DMS153 treated with DMSO at 0.1 percent for 48 hours (cell line): ENCODE measurements at regions not wholly inside any gene's neighbourhood (a gene's known extent, or its start where the extent isn't known, plus 50 kb on each side); places are given as distances from the start of the nearest gene placed in this dataset.

Experiments used
- DNase-seq: peaks from one replicate; lab custom pipeline; 2025; ENCODE audit not compliant: unreplicated experiment; lab: John Stamatoyannopoulos, UW

DNA sequence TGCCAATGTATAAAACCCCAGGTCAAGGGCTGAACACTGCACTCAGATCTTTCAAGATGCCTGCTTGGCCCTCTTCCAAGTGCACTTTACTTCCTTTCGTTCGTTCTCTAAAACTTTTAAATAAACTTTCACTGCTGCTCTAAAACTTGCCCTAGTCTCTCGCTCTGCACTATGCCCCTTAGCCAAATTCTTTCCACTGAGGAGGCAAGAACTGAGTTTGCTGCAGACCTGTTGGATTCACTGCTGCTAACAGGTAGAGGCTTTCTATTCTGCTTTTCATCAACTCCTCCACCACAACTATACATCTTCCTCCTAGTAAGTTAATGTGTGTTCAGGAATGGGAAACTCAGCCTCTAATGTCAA lies 467.9 kb downstream of the MBD2 start:
- DNase-seq, result no peak

DNA sequence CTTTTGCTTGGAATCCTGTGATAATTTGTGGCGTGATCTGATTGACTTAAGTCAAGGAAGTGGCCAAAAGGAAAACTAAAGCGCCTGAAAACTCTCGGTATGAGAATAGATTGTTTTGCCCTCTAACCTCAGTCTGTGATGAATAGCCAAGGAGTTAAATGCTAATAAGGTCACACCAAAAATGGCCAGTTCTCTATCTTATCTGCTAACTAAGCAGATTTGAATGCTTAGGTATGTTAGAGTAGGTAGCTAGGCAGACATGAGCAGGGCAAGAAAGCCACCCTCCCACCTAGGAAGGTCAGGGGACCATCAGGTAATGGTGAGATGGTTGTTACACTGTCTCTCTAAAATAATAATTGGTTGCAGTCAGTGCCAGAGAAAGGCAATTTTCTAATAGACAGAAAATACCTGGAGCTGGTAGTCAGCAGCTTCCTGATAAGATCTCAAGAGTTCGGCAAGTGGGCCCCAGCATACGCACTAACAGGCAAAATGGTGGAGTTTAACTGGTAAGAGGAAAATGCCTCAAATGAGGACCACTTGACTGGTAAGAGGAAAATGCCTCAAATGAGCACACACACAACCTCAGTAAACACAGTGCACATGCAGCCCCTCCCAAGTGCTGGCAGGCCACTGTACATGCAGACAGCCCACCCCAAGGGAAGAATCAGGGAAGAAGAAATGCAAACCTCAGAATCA lies 468.4 kb downstream of the MBD2 start:
- no peak for DNase-seq

DNA sequence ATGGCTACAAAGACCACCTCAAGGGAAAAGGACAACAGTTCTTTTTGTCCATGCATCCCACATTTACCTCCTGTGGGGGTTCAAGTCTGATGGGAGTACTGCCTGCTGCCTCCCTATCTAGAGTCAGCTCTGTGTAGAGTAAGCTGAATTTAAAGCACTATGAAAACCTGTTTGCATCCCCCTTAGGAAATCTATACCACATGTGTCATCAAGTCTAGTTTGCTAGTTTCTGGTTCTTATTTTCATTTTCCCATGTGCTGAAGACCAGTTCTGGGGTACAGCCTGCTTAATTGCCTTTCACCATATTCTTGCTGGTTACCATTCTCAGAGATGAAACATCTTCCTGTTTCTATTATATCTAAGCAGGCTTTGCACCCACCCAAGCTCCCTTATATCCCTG lies 470.3 kb downstream of the MBD2 start:
- no peak for DNase-seq

DNA sequence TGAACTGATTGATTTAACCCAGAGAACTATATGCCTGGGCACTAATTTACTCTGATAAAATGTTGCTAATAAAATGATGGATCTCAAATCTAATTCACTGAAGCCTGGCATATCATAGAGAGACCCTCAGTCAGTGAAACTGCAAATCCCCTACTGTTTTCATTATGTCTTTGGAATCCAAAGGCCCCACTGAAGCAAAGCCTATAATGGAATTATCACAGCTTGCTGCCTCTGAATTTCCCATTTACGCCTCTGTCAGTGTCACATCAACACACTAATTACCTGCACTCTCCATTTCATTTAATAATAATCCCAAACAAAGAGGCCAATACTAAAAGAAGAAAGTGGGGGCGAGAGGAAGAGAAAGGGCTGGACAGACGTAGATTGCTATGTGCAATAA lies 470.9 kb downstream of the MBD2 start:
- DNase-seq, result no peak

DNA sequence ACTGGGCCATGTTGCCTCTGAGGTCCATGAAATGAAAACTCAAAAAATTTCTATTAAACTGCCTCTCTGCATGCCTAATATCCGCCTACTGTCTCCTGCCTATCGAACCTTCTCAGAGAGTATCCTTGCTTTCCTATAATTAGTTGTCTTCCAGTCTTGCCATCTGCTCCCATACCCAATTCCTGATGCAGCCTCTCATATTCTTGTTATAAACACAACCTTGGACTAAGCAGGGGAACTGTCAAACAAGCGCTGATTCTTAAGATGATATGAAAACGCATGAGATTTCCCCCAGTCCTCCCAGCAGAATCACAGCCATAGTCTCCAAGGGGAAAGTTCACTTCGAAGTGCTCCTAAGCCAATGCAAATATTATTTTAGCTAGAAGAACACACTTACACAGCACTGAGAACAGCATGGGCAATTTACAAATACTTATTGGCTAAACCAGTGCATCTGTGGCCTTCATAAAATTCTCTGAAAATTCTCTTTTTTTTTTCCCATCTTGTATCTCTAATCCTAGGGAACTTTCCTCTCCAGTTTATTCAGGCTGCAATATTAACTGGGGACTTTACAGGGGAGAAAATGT lies 471.6 kb downstream of the MBD2 start:
- no peak for DNase-seq

DNA sequence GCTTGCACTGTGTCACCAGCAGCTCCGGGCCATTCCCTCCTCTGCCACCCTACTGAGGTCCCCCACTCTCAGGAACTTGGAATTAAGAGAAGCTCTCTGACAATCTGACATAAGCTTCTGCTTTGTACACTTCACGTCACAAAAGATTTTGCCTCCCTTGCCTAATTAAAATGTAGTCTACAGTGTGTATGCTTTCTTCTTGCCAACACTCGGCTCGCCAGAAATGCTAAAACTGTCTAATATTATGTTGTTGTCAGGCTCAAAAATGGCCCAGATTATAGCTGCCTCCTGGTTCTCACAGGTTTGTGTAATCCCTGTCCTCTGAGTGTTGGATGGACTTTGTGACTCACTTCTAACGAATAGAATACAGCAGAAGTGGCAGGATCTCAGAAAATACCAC lies 474.7 kb downstream of the MBD2 start:
- DNase-seq, result no peak

DNA sequence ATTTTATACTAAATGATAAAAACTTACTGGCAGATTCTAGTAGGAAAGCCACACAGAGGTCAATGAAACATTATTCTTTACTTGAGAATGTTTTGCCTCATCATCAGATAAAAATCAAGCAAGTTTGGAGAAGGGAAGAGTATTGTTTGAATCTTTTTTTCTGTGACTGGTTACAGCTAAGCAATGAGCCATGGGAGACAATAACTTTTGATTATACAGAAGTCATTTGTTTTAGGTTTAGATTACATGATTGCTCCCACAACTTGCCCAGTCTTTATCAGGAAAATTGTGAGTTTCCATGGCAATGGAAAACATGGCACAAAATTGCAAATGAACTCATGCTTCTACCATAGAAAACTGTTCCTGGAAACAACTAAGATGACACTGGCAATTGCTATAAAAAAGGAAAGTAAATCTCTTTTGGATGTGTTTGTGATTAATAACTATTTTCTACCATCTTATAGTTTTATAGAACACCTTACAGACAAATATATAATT lies 476.8 kb downstream of the MBD2 start:
- DNase-seq, result no peak

DNA sequence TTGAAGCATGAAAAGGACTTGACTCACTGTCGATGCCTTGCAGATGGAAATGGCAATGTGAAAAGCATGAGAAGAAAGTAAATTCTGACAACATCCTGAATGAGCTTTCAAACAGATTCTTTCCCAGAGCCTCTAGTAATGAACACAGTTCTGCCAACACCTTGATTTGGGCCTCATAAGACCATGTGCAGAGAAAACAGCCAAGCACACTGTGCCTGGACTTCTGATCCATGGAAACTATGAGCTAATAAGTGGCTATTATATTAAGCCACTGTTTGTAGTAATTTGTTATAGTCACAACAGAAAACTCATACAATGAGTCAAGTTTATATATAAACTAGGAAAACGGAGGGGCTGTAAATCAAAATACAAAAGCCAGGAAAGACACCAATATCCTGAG lies 477.3 kb downstream of the MBD2 start:
- no peak for DNase-seq

DNA sequence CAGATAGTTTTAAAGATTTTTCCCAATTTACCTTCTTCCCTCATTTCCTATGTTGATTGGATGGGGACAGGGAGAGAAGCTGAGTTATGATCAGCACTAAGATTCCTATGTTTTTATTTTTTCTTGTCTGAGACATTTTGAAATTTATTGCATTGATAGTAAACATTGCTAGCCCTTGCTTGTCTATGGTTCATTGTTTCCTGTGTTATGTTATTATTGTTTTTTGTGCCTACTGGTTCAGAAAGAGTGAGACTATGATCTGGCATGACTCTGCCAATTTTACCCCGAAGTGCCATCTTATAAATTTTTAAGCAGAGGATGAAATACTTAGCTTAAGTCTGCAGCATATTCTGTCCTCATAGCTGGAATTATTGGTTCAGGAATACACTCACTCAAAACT lies 478.5 kb downstream of the MBD2 start:
- DNase-seq, result no peak

DNA sequence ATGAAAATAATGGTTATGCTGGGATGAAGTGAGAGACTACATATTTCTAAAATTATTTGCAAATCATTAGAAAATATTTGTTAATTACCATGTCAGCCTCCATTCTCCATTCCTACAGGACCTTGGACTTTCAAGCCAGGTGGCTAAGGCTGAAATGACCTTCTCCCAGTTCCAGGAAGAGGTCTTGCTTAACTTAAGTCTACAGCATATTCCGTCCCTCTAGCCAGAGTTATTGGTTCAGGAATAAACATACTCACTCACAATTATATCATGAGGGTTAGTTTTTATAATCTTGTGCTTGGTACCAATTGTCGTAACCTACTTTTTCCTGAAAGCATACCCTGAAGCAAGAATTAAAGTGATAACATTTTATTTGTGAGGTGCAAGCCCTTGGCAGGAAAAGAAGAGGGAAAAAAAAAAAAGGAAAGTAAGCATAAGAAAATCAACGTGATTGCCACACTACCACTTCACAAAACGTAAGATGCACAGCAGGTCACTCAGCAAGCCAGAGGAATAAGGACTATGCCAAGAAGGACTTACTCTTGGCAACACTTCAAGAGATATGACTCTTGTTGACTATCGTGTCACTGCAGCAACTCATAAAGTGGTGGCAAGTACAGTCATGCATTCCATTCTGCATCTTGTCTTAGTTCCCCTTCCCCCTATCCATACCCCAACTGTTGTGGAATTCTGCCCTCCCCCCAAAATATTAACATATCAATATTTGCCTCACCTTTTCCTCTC lies 479.1 kb downstream of the MBD2 start:
- DNase-seq, result no peak

DNA sequence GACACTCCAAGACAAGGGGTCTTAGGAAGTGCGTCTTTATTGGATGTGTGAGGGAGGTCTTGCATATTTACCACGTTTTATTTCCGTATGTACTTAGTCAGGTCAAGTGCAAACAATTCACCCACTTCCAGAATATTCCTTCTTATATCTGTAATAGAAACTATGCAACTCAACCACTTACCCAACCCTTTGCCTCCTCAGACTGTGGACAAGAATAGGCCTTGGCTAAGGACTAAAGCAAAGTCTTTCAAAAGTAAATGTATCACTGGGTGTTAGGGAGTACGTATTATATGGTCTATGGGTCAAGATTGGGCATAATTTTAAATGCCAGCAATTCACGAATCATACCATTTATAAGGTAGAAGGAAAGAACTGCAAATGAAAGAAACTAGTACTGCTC lies 484.8 kb downstream of the MBD2 start:
- DNase-seq, result no peak

DNA sequence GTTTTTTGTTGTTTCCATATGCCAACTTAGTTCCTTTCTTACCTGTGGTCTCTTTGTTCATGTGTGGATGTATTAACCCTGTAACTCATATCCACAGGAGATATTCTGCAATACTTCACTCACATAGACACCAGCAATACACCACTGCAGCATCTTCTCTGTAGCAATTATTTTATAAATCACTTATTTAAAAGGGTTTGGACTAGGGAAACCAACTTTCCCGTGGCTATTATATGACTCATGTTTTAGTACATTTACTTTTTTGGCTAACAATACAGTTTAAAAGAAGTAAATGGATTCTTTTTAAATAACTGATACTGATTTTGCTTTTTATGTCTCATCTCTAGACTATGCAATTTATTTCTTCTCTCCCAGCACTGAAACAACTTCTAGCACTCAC lies 488.9 kb downstream of the MBD2 start:
- no peak for DNase-seq

DNA sequence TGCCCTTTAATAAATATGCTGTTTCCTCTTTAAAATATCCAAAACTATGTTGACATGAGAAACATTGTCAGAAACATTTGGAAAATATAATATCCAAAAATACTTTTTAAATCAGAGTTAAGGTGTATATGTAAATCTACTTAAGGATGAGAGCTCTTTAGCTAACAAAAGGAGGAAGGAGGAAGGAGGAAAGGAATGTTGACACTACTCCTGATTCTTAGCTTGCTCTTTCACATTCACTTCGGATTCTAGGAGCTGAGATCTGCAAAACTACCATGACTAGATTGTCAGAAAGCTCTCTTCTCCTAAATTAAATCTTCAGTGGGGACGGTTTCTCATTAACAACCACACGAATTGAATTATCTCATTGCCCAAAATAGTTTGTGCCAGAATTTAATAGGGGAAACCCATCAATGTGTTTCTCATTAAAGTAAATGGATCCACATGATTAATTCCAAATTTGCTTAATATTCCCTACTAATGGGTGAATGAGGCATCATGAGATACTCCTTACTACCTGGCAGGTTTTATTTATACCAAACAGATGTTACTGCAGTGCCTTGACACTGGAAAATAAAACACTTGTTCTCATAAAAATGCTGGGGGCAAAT lies 509.1 kb downstream of the MBD2 start:
- no peak for DNase-seq

DNA sequence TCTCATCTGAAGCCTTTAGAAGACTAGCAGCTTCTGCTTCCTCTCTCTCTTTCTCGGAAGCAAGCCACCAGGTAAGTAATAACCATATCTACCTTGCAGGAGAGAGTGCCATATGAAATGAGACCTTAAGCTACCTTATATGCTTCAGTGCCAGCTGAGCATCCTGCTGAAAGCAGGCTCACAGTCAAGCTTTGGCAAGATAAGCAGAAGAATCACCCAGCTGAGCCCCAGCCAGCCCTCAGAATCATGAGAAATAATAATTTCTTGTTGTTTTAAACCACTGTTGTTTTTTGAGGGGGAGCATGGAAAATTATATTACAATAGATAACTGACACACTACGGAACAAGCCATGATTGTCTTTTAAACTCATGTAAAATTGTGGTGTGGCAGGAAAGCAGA lies 514.4 kb downstream of the MBD2 start:
- DNase-seq, result no peak

DNA sequence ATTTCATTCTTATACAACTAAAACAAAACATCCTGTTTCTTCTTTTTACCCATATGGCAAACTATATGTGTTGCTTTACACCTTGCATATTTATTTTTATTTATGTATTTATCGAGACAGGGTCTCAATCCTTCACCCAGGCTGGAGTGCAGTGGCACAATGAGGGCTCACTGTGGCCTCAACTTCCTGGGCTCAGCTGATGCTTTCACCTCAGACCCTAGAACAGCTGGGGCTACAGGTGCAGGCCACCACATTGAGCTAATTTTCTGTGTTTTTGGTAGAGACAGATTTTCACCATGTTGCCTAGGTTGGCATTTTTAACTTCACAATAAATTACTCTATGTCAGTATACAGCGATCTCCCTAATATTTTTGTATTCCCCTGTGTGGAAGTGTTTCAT lies 522.0 kb downstream of the MBD2 start:
- DNase-seq, result no peak

DNA sequence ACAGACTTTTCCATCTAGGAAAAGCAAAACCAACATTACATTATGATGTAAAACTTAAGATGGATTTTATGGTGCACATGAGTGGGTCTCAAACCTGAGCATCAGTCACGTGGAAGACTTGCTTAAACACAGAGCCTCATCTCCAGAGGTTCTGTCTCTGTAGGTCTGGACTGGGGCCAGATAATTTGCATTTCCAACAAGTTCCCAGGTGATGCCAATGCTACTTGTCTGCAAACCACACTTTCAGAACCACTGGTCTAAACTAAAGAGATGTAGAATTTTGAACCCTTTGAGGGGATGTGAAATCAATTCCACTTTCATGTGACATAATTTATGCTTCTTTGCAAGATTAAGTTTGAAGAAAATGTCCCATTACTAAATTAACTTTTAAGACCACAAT lies 522.8 kb downstream of the MBD2 start:
- DNase-seq, result no peak

DNA sequence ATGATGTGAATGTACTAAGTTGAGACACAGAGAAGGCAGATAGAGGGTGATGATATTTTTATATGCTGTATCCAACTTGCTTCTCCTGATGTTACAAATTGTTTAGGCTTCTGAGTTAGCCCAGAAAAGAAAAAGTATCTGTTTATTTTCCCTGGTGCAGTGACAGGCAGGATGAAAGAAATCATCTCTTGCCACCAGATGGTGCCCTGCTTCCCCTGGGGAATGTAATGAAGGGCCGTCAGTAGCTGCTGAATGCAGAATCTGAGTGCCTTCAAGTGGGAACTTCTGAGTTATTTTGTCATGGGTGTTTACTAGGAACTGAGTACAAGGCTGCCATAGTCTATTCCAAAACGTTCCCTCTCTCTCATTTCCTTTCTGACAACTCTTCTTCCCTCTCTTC lies 525.6 kb downstream of the MBD2 start:
- DNase-seq, result peak; percentile 10

DNA sequence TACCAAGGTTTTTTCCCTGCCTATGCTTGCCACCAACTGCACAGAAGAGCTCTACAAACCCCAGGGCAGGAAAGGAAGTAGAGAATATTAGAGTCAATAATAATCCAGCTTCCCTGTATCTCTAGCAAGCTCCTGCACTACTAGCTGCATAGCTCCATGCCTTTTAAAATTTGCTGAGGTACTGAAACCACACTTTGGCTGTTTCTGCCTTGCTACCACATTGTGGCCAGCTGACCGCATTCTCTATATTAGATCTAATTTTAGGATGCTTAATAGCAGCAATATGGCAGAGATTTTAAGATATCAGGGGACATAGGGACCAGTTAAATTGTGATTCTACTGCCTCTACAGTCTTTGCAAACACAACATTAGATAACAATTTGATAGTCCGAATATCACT lies 534.6 kb downstream of the MBD2 start:
- no peak for DNase-seq

DNA sequence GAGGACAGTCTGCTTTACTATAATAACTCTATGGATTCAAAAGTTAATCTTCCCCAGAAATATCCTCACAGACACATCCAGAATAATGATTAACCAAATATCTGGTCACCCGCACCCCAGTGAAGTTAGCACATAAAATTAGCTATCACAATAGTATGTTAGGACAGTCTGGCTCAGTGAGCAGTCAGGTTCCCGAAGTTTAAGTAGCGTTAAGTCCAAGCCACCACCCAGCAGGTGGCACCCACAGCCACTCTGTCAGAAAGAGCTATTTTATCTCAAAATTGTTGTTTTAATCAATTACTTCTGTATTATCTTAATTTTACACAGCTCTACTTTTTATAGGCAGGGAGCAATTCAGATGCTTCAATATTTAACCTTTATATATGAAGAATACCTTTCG lies 537.5 kb downstream of the MBD2 start:
- DNase-seq, result no peak

DNA sequence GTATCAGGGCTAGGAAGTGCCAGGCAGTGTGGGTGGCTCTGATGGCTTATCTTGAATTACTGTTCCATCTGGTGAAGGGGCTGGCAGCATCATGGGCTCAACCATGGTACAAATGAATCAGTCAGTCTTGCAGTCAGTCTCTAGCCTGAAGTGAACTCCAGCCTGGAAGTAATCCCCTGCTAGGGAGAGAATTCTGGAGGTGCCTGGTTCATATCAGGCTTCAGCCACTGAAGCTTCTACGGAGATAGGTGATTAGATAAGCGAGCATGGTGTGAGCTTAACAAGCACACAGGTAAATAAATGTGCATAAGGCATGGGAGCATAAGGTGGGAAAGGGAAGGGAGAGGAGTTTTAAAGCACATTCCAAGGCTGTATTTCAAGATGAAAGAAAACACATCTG lies 541.7 kb downstream of the MBD2 start:
- DNase-seq, result no peak

DNA sequence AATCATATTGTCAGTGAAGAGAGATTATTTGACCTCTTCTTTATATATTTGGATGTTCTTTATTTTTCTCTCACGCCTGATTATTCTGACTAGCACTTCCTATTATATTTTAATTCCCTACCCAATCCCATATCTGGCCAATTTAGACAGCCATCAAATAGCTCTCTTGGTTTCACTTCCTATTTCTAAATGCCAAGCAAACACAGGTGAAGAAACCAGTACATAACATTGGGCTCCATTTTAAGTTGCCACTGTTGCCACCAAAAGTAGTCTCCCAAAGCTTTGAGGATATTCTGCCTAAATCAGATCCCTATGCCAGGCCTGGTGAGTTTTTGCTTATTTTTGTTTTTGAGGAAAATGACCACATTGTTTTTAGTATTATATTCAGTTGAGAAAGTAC lies 547.0 kb downstream of the MBD2 start:
- no peak for DNase-seq

DNA sequence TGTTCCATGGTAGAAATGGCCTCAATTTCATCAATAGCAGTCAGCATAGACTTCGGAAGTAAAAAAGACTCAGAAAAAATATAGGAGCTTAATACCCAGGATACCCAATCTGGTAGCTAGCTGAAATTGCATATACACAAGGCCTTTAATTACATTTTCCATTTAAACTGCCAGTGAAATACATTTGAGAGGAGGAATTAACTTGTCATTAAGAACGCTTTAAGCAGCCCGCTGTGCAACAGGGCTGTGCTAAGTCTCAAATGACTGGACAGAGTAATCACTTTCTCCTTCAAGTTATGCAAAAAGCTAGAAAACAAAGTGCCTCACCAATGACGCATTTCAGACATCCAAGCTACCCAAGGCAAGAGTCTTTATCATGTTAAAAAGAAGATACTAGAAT lies 558.8 kb downstream of the MBD2 start:
- no peak for DNase-seq
